HL-60 (cell line): ENCODE measurements at regions not wholly inside any gene's neighbourhood (a gene's known extent, or its start where the extent isn't known, plus 50 kb on each side); places are given as distances from the start of the nearest gene placed in this dataset.

Experiments
- GABPA ChIP-seq: IDR thresholded peaks from 2 replicates; pipeline ENCODE4 v1.6.1; 2012; ENCODE audit warnings: low read depth
- TF ChIP-seq, protein P1 (sequence below): IDR thresholded peaks from one replicate; pipeline ENCODE4 v1.5.1; 2011; ENCODE audit warnings: low read length, control low read depth, inconsistent platforms; ENCODE audit not compliant: insufficient read depth

DNA sequence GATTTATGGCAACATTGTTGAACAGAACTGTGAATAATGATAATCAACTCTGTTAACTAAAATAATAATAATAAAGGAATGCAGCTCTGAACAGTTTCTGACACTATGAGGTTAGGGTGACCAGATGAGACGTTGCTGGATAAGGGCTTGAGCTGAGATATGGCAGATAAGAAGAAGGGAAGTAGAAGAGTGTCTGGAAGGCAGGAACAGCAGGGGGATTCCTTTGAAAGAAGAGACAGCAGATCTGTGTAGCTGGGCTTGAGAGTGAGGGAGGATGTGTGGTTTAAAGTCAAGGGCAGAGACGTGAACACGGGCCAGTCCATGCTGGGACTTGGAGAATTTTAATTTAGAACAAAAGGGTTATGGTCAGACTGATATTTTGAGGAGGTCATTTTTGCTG is 273.1 kb upstream of the SLC14A2 start:
- TF ChIP-seq GABPA: no peak
- TF ChIP-seq, protein P1, sequence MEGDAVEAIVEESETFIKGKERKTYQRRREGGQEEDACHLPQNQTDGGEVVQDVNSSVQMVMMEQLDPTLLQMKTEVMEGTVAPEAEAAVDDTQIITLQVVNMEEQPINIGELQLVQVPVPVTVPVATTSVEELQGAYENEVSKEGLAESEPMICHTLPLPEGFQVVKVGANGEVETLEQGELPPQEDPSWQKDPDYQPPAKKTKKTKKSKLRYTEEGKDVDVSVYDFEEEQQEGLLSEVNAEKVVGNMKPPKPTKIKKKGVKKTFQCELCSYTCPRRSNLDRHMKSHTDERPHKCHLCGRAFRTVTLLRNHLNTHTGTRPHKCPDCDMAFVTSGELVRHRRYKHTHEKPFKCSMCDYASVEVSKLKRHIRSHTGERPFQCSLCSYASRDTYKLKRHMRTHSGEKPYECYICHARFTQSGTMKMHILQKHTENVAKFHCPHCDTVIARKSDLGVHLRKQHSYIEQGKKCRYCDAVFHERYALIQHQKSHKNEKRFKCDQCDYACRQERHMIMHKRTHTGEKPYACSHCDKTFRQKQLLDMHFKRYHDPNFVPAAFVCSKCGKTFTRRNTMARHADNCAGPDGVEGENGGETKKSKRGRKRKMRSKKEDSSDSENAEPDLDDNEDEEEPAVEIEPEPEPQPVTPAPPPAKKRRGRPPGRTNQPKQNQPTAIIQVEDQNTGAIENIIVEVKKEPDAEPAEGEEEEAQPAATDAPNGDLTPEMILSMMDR: no peak
